ENCODE measurements at regions not wholly inside any gene's neighbourhood (a gene's known extent, or its start where the extent isn't known, plus 50 kb on each side); places are given as distances from the start of the nearest gene placed in this dataset.

GRCh38 chr4:37002625-37003024 lies 241.9 kb upstream of the NWD2 start:
- Histone ChIP-seq H3K36me3 (no peaks in the 10 kb centered on the region), H3K27ac (no peak overlapping the region), H3K27me3 (no peaks in the 10 kb centered on the region), H3K4me3 (no peak overlapping the region), H3K9me3 (no peaks in the 10 kb centered on the region), H3K4me1 (no peaks in the 10 kb centered on the region)
- in situ Hi-C loops (cut with MboI; ENCODE audit: low sequenced_read_pairs in 4 of 4): loop anchor here in 1 of 4 donors (25.0 kb wide), 1 partner anchor 90 kb away; no protein-coding TSS in a partner anchor
- ATAC-seq (no peak), DNase-seq (no peak)
- no peak for TF ChIP-seq CTCF (IDR thresholded peaks at IDR 0.05 in 4 of 5, conservative IDR thresholded peaks at IDR 0.05 in 1 of 5)
- TF ChIP-seq POLR2A (IDR thresholded peaks at IDR 0.05): no peak
- intact Hi-C loops (cut with DNase I; ENCODE audit: low total_unique reads): no loop called here

GRCh38 chr4:37008199-37008598 lies 236.3 kb upstream of the NWD2 start:
- intact Hi-C loops (cut with DNase I; ENCODE audit: low total_unique reads) (no loop called here), in situ Hi-C loops (cut with MboI; ENCODE audit: low sequenced_read_pairs in 4 of 4) (loop anchor here in 1 of 4 donors (25.0 kb wide), 1 partner anchor 96 kb away; no protein-coding TSS in a partner anchor)
- DNase-seq (no peak), ATAC-seq (no peak)
- Histone ChIP-seq H3K9me3 (no peaks in the 10 kb centered on the region), H3K36me3 (no peaks in the 10 kb centered on the region), H3K27me3 (no peaks in the 10 kb centered on the region), H3K4me1 (no peaks in the 10 kb centered on the region), H3K27ac (no peak overlapping the region), H3K4me3 (no peak overlapping the region)
- TF ChIP-seq CTCF (IDR thresholded peaks at IDR 0.05 in 4 of 5, conservative IDR thresholded peaks at IDR 0.05 in 1 of 5) (no peak), POLR2A (IDR thresholded peaks at IDR 0.05) (no peak)

- H3K4me3 ChIP-seq: no peak overlapping the region
- no peaks in the 10 kb centered on the region for H3K27me3 ChIP-seq
- no peak overlapping the region for H3K27ac ChIP-seq
- in situ Hi-C loops (cut with MboI; ENCODE audit: low sequenced_read_pairs in 4 of 4): loop anchor here in 1 of 4 donors (25.0 kb wide), 1 partner anchor 102 kb away; no protein-coding TSS in a partner anchor
- no peaks in the 10 kb centered on the region for H3K9me3 ChIP-seq
- ATAC-seq (no peak), DNase-seq (no peak)
- no peaks in the 10 kb centered on the region for H3K4me1 ChIP-seq
- no peaks in the 10 kb centered on the region for H3K36me3 ChIP-seq
- intact Hi-C loops (cut with DNase I; ENCODE audit: low total_unique reads): no loop called here
- TF ChIP-seq POLR2A (IDR thresholded peaks at IDR 0.05): no peak
- TF ChIP-seq CTCF (IDR thresholded peaks at IDR 0.05 in 4 of 5, conservative IDR thresholded peaks at IDR 0.05 in 1 of 5): no peak
Measured at GRCh38 chr4:37014584-37014983, 230.0 kb upstream of the NWD2 start.

- in situ Hi-C loops (cut with MboI; ENCODE audit: low sequenced_read_pairs in 4 of 4) (loop anchor here in 1 of 4 donors (25.0 kb wide), 1 partner anchor 103 kb away; no protein-coding TSS in a partner anchor), intact Hi-C loops (cut with DNase I; ENCODE audit: low total_unique reads) (no loop called here)
- ATAC-seq: no peak
Measured at GRCh38 chr4:37015391-37015790, 229.2 kb upstream of the NWD2 start.

More at GRCh38 chr4:37015391-37015790, 229.2 kb upstream of the NWD2 start:
- no peak overlapping the region for H3K4me3 ChIP-seq
- no peak for DNase-seq
- no peaks in the 10 kb centered on the region for H3K36me3 ChIP-seq
- H3K27ac ChIP-seq: no peak overlapping the region
- no peaks in the 10 kb centered on the region for H3K4me1 ChIP-seq
- H3K27me3 ChIP-seq: no peaks in the 10 kb centered on the region
- TF ChIP-seq CTCF (IDR thresholded peaks at IDR 0.05 in 4 of 5, conservative IDR thresholded peaks at IDR 0.05 in 1 of 5) (no peak), POLR2A (IDR thresholded peaks at IDR 0.05) (no peak)
- H3K9me3 ChIP-seq: no peaks in the 10 kb centered on the region

All from gastrocnemius medialis (tissue), 4 donors.